ENCODE measurements at regions not wholly inside any gene's neighbourhood (a gene's known extent, or its start where the extent isn't known, plus 50 kb on each side); places are given as distances from the start of the nearest gene placed in this dataset.

- no peak for TF ChIP-seq CTCF (IDR thresholded peaks at IDR 0.05)
Measured at GRCh38 chr3:118167571-118167970, 867.1 kb downstream of the IGSF11 start.

- TF ChIP-seq CTCF (IDR thresholded peaks at IDR 0.05), result no peak
Measured at GRCh38 chr3:118168175-118168574, 866.5 kb downstream of the IGSF11 start.

- no peak for TF ChIP-seq CTCF (IDR thresholded peaks at IDR 0.05)
Measured at GRCh38 chr3:118171236-118171852, 863.3 kb downstream of the IGSF11 start.

- TF ChIP-seq CTCF (IDR thresholded peaks at IDR 0.05), result no peak
Measured at GRCh38 chr3:118180853-118181252, 853.8 kb downstream of the IGSF11 start.

GRCh38 chr3:118181274-118181673 is 853.4 kb downstream of the IGSF11 start:
- TF ChIP-seq CTCF (IDR thresholded peaks at IDR 0.05), result no peak

- TF ChIP-seq CTCF (IDR thresholded peaks at IDR 0.05), result no peak
Measured at GRCh38 chr3:118186051-118186450, 848.6 kb downstream of the IGSF11 start.

GRCh38 chr3:118187221-118187620 is 847.4 kb downstream of the IGSF11 start:
- TF ChIP-seq CTCF (IDR thresholded peaks at IDR 0.05), result no peak

GRCh38 chr3:118196183-118196582 is 838.5 kb downstream of the IGSF11 start:
- no peak for TF ChIP-seq CTCF (IDR thresholded peaks at IDR 0.05)

Data from LNCAP (cell line).